ENCODE measurements at regions not wholly inside any gene's neighbourhood (a gene's known extent, or its start where the extent isn't known, plus 50 kb on each side); places are given as distances from the start of the nearest gene placed in this dataset.

GRCh38 chr6:150668900-150669302, 69.2 kb downstream of the PLEKHG1 start:
- no peak overlapping the region for H3K4me3 ChIP-seq (ENCODE audit: control insufficient read depth, low read depth, low read length)
- DNase-seq (ENCODE audit: low read depth), result no peak
- no peak for TF ChIP-seq CTCF (conservative IDR thresholded peaks at IDR 0.05; ENCODE audit: control insufficient read depth, insufficient read depth, low read depth, low read length)

- H3K4me3 ChIP-seq (ENCODE audit: control insufficient read depth, low read depth, low read length), result no peak overlapping the region
- no peak for TF ChIP-seq CTCF (conservative IDR thresholded peaks at IDR 0.05; ENCODE audit: control insufficient read depth, insufficient read depth, low read depth, low read length)
- DNase-seq (ENCODE audit: low read depth), result no peak
Measured at GRCh38 chr6:150670311-150670710, 70.6 kb downstream of the PLEKHG1 start.

- no peak for TF ChIP-seq CTCF (conservative IDR thresholded peaks at IDR 0.05; ENCODE audit: control insufficient read depth, insufficient read depth, low read depth, low read length)
- DNase-seq (ENCODE audit: low read depth), result no peak
- no peak overlapping the region for H3K4me3 ChIP-seq (ENCODE audit: control insufficient read depth, low read depth, low read length)
Measured at GRCh38 chr6:150672800-150673199, 73.1 kb downstream of the PLEKHG1 start.

- TF ChIP-seq CTCF (conservative IDR thresholded peaks at IDR 0.05; ENCODE audit: control insufficient read depth, insufficient read depth, low read depth, low read length), result no peak
- H3K4me3 ChIP-seq (ENCODE audit: control insufficient read depth, low read depth, low read length), result no peak overlapping the region
- no peak for DNase-seq (ENCODE audit: low read depth)
Measured at GRCh38 chr6:150673720-150674346, 74.1 kb downstream of the PLEKHG1 start.

GRCh38 chr6:150676344-150676743, 76.7 kb downstream of the PLEKHG1 start:
- H3K4me3 ChIP-seq (ENCODE audit: control insufficient read depth, low read depth, low read length), result no peak overlapping the region
- TF ChIP-seq CTCF (conservative IDR thresholded peaks at IDR 0.05; ENCODE audit: control insufficient read depth, insufficient read depth, low read depth, low read length), result no peak
- DNase-seq (ENCODE audit: low read depth), result peak; percentile 5

- H3K4me3 ChIP-seq (ENCODE audit: control insufficient read depth, low read depth, low read length), result no peak overlapping the region
- TF ChIP-seq CTCF (conservative IDR thresholded peaks at IDR 0.05; ENCODE audit: control insufficient read depth, insufficient read depth, low read depth, low read length), result no peak
- no peak for DNase-seq (ENCODE audit: low read depth)
Measured at GRCh38 chr6:150676772-150677171, 77.1 kb downstream of the PLEKHG1 start.

GRCh38 chr6:150680510-150680909, 80.8 kb downstream of the PLEKHG1 start:
- no peak for DNase-seq (ENCODE audit: low read depth)
- no peak for TF ChIP-seq CTCF (conservative IDR thresholded peaks at IDR 0.05; ENCODE audit: control insufficient read depth, insufficient read depth, low read depth, low read length)
- no peak overlapping the region for H3K4me3 ChIP-seq (ENCODE audit: control insufficient read depth, low read depth, low read length)

All from fibroblast of mammary gland (primary cell).